ENCODE measurements at regions not wholly inside any gene's neighbourhood (a gene's known extent, or its start where the extent isn't known, plus 50 kb on each side); places are given as distances from the start of the nearest gene placed in this dataset.

DNA sequence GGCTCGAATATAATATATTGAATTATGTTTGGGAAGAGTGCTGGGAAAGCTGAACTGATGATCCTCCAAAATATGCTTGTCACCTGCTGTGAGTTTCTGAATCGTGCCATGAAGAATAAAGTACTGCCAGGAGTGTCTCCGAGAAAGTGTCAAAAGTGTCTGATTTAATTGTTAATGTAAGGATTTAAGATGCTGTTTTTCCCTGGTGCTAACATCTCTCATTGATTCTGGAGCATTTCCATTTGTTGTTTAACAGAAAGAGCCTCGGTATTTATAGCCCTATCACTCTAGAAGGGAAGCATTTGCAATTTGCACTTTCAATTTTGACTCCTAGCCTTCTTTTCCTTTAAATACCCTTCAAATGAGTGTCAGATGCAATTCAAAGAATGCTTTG lies 342.2 kb downstream of the RND3 start:
- intact Hi-C loops (cut with DNase I), result no loop called here
- no peaks in the 10 kb centered on the region for H3K27me3 ChIP-seq (ENCODE audit: low read depth)

DNA sequence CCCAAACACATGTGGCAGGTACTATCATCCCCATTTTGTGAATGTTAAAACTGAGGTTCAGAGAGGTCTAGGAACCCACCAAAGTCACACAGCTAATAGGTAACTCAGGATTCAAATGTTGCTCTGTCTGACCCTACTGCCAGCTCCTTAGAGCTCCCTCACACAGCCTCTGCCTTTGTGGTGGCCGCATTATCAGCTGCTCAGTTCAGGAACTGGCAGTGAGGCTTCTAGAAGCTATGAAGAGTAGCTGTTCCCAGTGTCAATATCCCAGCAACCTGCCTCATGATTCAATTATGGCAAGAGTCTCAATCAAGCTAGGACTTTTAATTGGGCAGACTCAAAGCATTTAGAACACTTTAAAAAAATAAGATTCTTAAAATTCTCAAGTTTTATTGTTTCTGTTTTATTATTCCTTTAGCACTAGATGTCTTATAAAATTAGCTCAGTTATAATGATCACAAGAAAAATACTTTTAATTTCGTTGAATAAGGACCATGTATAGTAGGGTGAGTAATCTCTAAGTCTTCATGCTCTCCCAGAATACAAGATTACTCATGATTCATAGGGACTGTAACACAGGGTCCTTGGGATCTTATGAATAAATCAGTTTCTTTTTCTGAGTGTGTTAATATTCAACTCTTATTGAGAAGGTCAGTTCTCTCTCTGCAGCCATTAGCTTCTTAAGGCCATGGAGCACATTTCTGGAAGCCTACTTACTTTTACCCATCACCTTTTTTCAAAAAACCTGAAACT lies 342.7 kb downstream of the RND3 start:
- intact Hi-C loops (cut with DNase I), result no loop called here
- TF ChIP-seq, protein P1, sequence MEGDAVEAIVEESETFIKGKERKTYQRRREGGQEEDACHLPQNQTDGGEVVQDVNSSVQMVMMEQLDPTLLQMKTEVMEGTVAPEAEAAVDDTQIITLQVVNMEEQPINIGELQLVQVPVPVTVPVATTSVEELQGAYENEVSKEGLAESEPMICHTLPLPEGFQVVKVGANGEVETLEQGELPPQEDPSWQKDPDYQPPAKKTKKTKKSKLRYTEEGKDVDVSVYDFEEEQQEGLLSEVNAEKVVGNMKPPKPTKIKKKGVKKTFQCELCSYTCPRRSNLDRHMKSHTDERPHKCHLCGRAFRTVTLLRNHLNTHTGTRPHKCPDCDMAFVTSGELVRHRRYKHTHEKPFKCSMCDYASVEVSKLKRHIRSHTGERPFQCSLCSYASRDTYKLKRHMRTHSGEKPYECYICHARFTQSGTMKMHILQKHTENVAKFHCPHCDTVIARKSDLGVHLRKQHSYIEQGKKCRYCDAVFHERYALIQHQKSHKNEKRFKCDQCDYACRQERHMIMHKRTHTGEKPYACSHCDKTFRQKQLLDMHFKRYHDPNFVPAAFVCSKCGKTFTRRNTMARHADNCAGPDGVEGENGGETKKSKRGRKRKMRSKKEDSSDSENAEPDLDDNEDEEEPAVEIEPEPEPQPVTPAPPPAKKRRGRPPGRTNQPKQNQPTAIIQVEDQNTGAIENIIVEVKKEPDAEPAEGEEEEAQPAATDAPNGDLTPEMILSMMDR (IDR thresholded peaks at IDR 0.05), result no peak
- no peak for ATAC-seq
- Histone ChIP-seq H3K27ac (no peak overlapping the region), H3K9me3 (peaks cover 15% of the 10 kb centered on the region), H3K27me3 (ENCODE audit: low read depth) (no peaks in the 10 kb centered on the region), H3K4me1 (no peaks in the 10 kb centered on the region), H3K4me3 (no peak overlapping the region), H3K36me3 (no peaks in the 10 kb centered on the region)
- DNase-seq, result no peak

More for the DNA sequence above, 342.2 kb downstream of the RND3 start:
- H3K4me3 ChIP-seq, result no peak overlapping the region
- TF ChIP-seq, protein P1 (IDR thresholded peaks at IDR 0.05), result no peak
- peaks cover 15% of the 10 kb centered on the region for H3K9me3 ChIP-seq
- DNase-seq (no peak), ATAC-seq (no peak)
- H3K36me3 ChIP-seq, result no peaks in the 10 kb centered on the region
- H3K4me1 ChIP-seq, result no peaks in the 10 kb centered on the region
- H3K27ac ChIP-seq, result no peak overlapping the region

DNA sequence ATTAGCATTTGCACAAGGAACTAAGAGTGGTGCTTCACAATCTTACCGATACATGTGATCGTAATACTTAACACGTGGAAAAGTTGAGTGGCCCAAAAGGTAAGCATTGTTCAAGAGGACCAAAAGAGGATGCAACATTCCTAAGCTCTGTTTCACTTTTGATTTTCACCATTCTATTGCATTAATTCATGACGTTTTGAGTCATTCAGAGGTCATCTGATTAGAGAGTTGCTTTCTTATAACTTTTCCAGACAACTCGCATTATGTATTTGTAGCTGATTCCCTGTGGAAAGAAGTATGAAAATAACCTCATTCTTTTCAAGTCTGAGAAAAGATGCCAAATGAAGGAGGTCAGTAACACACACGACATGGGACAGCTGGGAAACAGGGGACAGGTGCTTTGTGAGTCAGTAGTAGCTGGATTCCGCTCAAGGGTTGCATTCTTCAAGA lies 344.4 kb downstream of the RND3 start:
- no peaks in the 10 kb centered on the region for H3K36me3 ChIP-seq
- no peak overlapping the region for H3K4me3 ChIP-seq
- DNase-seq (no peak), ATAC-seq (peak; percentile 81 to 95)
- TF ChIP-seq, protein P1 (IDR thresholded peaks at IDR 0.05), result no peak
- H3K9me3 ChIP-seq, result peaks cover 15% of the 10 kb centered on the region
- H3K27ac ChIP-seq, result no peak overlapping the region
- no peaks in the 10 kb centered on the region for H3K4me1 ChIP-seq
- no peaks in the 10 kb centered on the region for H3K27me3 ChIP-seq (ENCODE audit: low read depth)
- intact Hi-C loops (cut with DNase I), result no loop called here

DNA sequence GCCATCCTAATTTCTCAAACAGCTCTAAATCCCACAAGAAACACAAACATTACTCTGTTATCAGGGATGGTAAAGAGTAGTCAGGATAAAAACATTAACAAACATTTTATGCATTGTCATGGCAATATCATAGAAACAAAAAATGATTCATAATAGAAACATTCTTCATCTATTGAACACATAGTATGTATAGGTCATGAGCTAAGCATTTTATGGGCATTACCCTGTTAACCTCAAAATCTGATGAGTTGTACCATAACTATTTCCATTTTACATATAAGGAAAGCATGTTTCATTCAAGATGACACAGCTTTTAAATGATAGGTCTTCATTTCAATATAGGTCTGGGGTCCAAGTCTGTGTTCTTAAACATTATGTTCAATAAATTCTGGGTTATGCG lies 344.9 kb downstream of the RND3 start:
- Histone ChIP-seq H3K4me3 (no peak overlapping the region), H3K4me1 (no peaks in the 10 kb centered on the region), H3K27ac (no peak overlapping the region), H3K9me3 (peaks cover 15% of the 10 kb centered on the region), H3K36me3 (no peaks in the 10 kb centered on the region), H3K27me3 (ENCODE audit: low read depth) (no peaks in the 10 kb centered on the region)
- DNase-seq, result no peak
- intact Hi-C loops (cut with DNase I), result no loop called here
- TF ChIP-seq, protein P1 (IDR thresholded peaks at IDR 0.05), result no peak
- ATAC-seq, result no peak

DNA sequence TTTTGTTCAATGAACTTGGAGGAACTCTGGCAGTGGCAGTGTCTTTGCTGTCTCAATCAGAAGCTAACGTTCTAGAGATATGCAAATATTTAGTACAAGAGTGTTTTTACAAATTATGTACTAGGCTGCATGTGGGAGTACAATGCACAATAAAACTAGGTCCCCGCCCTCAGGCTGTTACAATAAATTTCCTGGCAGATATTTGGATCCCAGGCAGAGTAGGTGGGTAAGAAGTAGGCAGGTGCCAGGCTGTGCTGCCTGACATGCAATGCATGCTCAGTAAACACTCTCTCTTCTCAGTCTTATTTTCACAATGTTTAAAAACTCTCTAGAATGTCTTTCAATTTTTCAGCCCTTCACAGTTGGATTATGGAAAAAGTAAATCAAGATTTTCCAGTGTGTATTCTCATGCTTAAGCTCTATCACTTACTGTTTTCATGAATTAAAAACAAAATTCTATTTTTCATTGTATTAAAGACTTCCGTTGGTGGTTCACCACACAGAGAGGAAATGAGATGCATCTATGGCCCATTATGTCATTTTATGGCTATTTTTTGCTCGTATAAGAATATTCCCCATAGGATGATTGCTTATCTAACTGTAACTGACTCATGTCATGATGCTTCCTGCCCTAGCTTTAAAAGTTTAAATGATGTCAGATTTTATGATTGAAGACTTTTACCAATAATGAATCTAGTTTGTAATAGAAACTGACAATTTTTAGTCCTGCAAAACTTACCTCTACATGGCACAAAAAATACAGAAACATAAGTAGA lies 346.1 kb downstream of the RND3 start:
- H3K27ac ChIP-seq, result no peak overlapping the region
- H3K9me3 ChIP-seq, result peaks cover 6% of the 10 kb centered on the region
- no peaks in the 10 kb centered on the region for H3K4me1 ChIP-seq
- no peak overlapping the region for H3K4me3 ChIP-seq
- ATAC-seq, result no peak
- intact Hi-C loops (cut with DNase I), result no loop called here
- no peaks in the 10 kb centered on the region for H3K27me3 ChIP-seq (ENCODE audit: low read depth)
- no peaks in the 10 kb centered on the region for H3K36me3 ChIP-seq
- TF ChIP-seq, protein P1 (IDR thresholded peaks at IDR 0.05), result no peak
- DNase-seq, result no peak
